Loucy (cell line): ENCODE measurements at regions not wholly inside any gene's neighbourhood (a gene's known extent, or its start where the extent isn't known, plus 50 kb on each side); places are given as distances from the start of the nearest gene placed in this dataset.

ENCODE experiments used
- H2AFZ ChIP-seq: fragments of 200-600 bp; sonication (generic); 2 replicates; pipeline ENCODE4 v1.6.0; 2016; ENCODE audit warnings: antibody characterized with exemption, mild to moderate bottlenecking, low read length, moderate library complexity
- H3F3A ChIP-seq: fragments of 200-600 bp; 2 replicates; pipeline ENCODE4 v1.6.0; 2016; ENCODE audit warnings: antibody characterized with exemption, low read depth, mild to moderate bottlenecking
- H3K27me3 ChIP-seq: fragments of 200-600 bp; sonication (generic); 2 replicates; pipeline ENCODE4 v1.6.1; 2014; ENCODE audit warnings: low read length, mild to moderate bottlenecking; ENCODE audit not compliant: insufficient read depth, poor library complexity, severe bottlenecking
- H3K36me3 ChIP-seq: fragments of 200-600 bp; sonication (generic); 2 replicates; pipeline ENCODE4 v1.6.1; 2016; ENCODE audit warnings: low read length; ENCODE audit not compliant: insufficient read depth
- H3K4me1 ChIP-seq: fragments of 200-600 bp; sonication (generic); 2 replicates; pipeline ENCODE4 v1.5.1; 2014; ENCODE audit warnings: low read length, mild to moderate bottlenecking; ENCODE audit not compliant: insufficient read depth, poor library complexity, severe bottlenecking
- H3K4me2 ChIP-seq: fragments of 200-600 bp; sonication (generic); 2 replicates; pipeline ENCODE4 v1.6.0; 2014; ENCODE audit warnings: antibody characterized with exemption, low read length, low read depth, mild to moderate bottlenecking; ENCODE audit not compliant: poor library complexity, severe bottlenecking
- H3K4me3 ChIP-seq: fragments of 200-600 bp; sonication (generic); 2 replicates; pipeline ENCODE4 v1.5.1; 2014; ENCODE audit warnings: low read length, mild to moderate bottlenecking, mixed read lengths; ENCODE audit not compliant: poor library complexity, severe bottlenecking
- H3K79me2 ChIP-seq: fragments of 200-600 bp; sonication (generic); 2 replicates; pipeline ENCODE4 v1.6.1; 2014; ENCODE audit warnings: low read length; ENCODE audit not compliant: insufficient read depth
- H3K9ac ChIP-seq: fragments of 200-600 bp; sonication (generic); 2 replicates; pipeline ENCODE4 v1.6.0; 2014; ENCODE audit warnings: mild to moderate bottlenecking, low read depth, low read length, moderate library complexity; ENCODE audit not compliant: poor library complexity, severe bottlenecking
- H3K9me2 ChIP-seq: fragments of 200-600 bp; sonication (generic); replicated peaks from 2 replicates; pipeline ENCODE4 v1.6.1; 2016; ENCODE audit warnings: low read depth, low read length, mixed read lengths
- H3K9me3 ChIP-seq: fragments of 200-600 bp; sonication (generic); 2 replicates; pipeline ENCODE4 v1.6.1; 2014; ENCODE audit warnings: mild to moderate bottlenecking, antibody characterized with exemption, low read length, low read depth; ENCODE audit not compliant: insufficient read depth
- H4K20me1 ChIP-seq: fragments of 200-600 bp; sonication (generic); 2 replicates; pipeline ENCODE4 v1.6.0; 2014; ENCODE audit warnings: antibody characterized with exemption, low read length, mild to moderate bottlenecking; ENCODE audit not compliant: insufficient read depth, poor library complexity, severe bottlenecking
- CTCF ChIP-seq: fragments of 200-600 bp; sonication (generic); conservative IDR thresholded peaks from 2 replicates; pipeline ENCODE4 v1.5.1; 2014; ENCODE audit warnings: mild to moderate bottlenecking, antibody characterized with exemption, low read length
- EZH2phosphoT487 ChIP-seq: fragments of 200-600 bp; IDR thresholded peaks from 2 replicates; pipeline ENCODE4 v1.6.1; 2018; ENCODE audit warnings: antibody characterized with exemption, mild to moderate bottlenecking, moderate library complexity, borderline replicate concordance

GRCh38 chr11:11217289-11217928, 135.6 kb downstream of the CSNK2A3 start:
- H3K9ac ChIP-seq = no peak overlapping the region
- H4K20me1 ChIP-seq = no peaks in the 10 kb centered on the region
- no peak overlapping the region for H3K4me2 ChIP-seq
- no peaks in the 10 kb centered on the region for H3K9me3 ChIP-seq
- H2AFZ ChIP-seq = no peak overlapping the region
- H3F3A ChIP-seq = no peaks in the 10 kb centered on the region
- no peak overlapping the region for H3K4me3 ChIP-seq
- no peaks in the 10 kb centered on the region for H3K27me3 ChIP-seq
- no peaks in the 10 kb centered on the region for H3K79me2 ChIP-seq
- H3K36me3 ChIP-seq = no peaks in the 10 kb centered on the region
- H3K4me1 ChIP-seq = peaks cover 5% of the 10 kb centered on the region
- TF ChIP-seq EZH2phosphoT487 (no peak), CTCF (no peak)
- H3K9me2 ChIP-seq = no peaks in the 10 kb centered on the region

GRCh38 chr11:11215944-11216343, 137.1 kb downstream of the CSNK2A3 start:
- H2AFZ ChIP-seq = peak overlapping the region; percentile 34; the same call in 1 of the 2 replicates
- no peaks in the 10 kb centered on the region for H3K9me2 ChIP-seq
- H3K4me1 ChIP-seq = peaks cover 5% of the 10 kb centered on the region
- no peak for TF ChIP-seq CTCF
- no peak for TF ChIP-seq EZH2phosphoT487
- H3F3A ChIP-seq = no peaks in the 10 kb centered on the region
- H3K9me3 ChIP-seq = no peaks in the 10 kb centered on the region
- no peaks in the 10 kb centered on the region for H4K20me1 ChIP-seq
- no peak overlapping the region for H3K4me2 ChIP-seq
- H3K9ac ChIP-seq = no peak overlapping the region
- H3K4me3 ChIP-seq = no peak overlapping the region
- H3K79me2 ChIP-seq = no peaks in the 10 kb centered on the region
- no peaks in the 10 kb centered on the region for H3K36me3 ChIP-seq
- H3K27me3 ChIP-seq = no peaks in the 10 kb centered on the region

GRCh38 chr11:11215058-11215815, 137.8 kb downstream of the CSNK2A3 start:
- Histone ChIP-seq H3K9ac (no peak overlapping the region), H3K79me2 (no peaks in the 10 kb centered on the region), H3K4me3 (no peak overlapping the region), H2AFZ (no peak overlapping the region), H3K27me3 (no peaks in the 10 kb centered on the region), H3K4me1 (peaks cover 5% of the 10 kb centered on the region), H3K9me3 (no peaks in the 10 kb centered on the region), H4K20me1 (no peaks in the 10 kb centered on the region), H3K9me2 (no peaks in the 10 kb centered on the region), H3F3A (no peaks in the 10 kb centered on the region), H3K4me2 (no peak overlapping the region), H3K36me3 (no peaks in the 10 kb centered on the region)
- no peak for TF ChIP-seq CTCF
